ENCODE measurements at regions not wholly inside any gene's neighbourhood (a gene's known extent, or its start where the extent isn't known, plus 50 kb on each side); places are given as distances from the start of the nearest gene placed in this dataset.

DNA sequence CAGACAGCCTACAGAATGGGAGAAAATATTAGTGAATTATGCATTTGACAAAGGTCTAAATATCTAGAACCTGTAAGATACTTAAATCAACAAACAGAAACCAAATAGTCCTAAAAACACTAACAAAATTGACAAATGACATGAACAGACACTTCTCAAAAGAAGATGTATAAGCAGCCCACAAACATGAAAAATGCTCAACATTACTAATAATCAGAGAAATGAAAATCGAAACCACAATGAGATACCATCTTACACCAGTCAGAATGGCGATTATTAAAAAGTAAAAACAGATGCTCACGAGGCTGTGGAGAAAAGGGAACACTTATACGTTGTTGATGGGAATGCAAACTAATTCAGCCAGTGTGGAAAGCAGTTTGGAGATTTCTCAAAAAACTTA, 1186.8 kb downstream of the DTWD2 start:
- H2AFZ ChIP-seq (ENCODE audit: control insufficient read depth, low read depth, low read length), result no peak overlapping the region
- FAIRE-seq, result no peak
- no peaks in the 10 kb centered on the region for H3K27me3 ChIP-seq (replicated peaks in 1 of 2; ENCODE audit: control insufficient read depth in 2 of 2, insufficient read depth in 2 of 2, low read length in 1 of 2)
- H3K27ac ChIP-seq (ENCODE audit: control insufficient read depth, insufficient read depth), result no peak overlapping the region
- BruUV-seq (replicated peaks), result no TSS peak
- no peak overlapping the region for H3K9ac ChIP-seq (ENCODE audit: control insufficient read depth, insufficient read depth, low read length)
- ChIA-PET POLR2A (no interaction called here), SMC1A (ENCODE audit: uncharacterized antibody, unreplicated experiment) (no interaction called here), CTCF (no interaction called here), RAD21 (ENCODE audit: unreplicated experiment) (no interaction called here)
- ATAC-seq, result no peak
- no peaks in the 10 kb centered on the region for H3K79me2 ChIP-seq (ENCODE audit: control insufficient read depth, insufficient read depth, low read length)
- H3K36me3 ChIP-seq (ENCODE audit: control insufficient read depth in 2 of 2, insufficient read depth in 2 of 2, low read length in 1 of 2), result no peaks in the 10 kb centered on the region
- H3K4me1 ChIP-seq (ENCODE audit: control insufficient read depth, insufficient read depth, low read length), result no peaks in the 10 kb centered on the region
- no peaks in the 10 kb centered on the region for H3K9me3 ChIP-seq (replicated peaks; ENCODE audit: control insufficient read depth, insufficient read depth, low read length)
- no peak overlapping the region for H3K4me3 ChIP-seq
- no peak overlapping the region for H3K4me2 ChIP-seq (ENCODE audit: control insufficient read depth, insufficient read depth)
- no peaks in the 10 kb centered on the region for H4K20me1 ChIP-seq (ENCODE audit: control insufficient read depth, insufficient read depth)
- intact Hi-C loops (cut with micrococcal nuclease; ENCODE audit: unreplicated experiment) (no loop called here), in situ Hi-C loops (cut with MboI) (no loop called here)
- no peak for DNase-seq (ENCODE audit: low read depth, low spot score)
- 5% methylated on average over 4 of the region's 4 CpGs for WGBS (ENCODE audit: insufficient coverage, insufficient replicate concordance, low lambda C conversion rate, missing lambda C conversion rate)
- TF ChIP-seq, protein P1, sequence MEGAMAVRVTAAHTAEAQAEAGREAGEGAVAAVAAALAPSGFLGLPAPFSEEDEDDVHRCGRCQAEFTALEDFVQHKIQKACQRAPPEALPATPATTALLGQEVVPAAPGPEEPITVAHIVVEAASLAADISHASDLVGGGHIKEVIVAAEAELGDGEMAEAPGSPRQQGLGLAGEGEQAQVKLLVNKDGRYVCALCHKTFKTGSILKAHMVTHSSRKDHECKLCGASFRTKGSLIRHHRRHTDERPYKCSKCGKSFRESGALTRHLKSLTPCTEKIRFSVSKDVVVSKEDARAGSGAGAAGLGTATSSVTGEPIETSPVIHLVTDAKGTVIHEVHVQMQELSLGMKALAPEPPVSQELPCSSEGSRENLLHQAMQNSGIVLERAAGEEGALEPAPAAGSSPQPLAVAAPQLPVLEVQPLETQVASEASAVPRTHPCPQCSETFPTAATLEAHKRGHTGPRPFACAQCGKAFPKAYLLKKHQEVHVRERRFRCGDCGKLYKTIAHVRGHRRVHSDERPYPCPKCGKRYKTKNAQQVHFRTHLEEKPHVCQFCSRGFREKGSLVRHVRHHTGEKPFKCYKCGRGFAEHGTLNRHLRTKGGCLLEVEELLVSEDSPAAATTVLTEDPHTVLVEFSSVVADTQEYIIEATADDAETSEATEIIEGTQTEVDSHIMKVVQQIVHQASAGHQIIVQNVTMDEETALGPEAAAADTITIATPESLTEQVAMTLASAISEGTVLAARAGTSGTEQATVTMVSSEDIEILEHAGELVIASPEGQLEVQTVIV (IDR thresholded peaks at IDR 0.05; ENCODE audit: borderline replicate concordance, partially characterized antibody), result no peak
- TF ChIP-seq, protein P2, sequence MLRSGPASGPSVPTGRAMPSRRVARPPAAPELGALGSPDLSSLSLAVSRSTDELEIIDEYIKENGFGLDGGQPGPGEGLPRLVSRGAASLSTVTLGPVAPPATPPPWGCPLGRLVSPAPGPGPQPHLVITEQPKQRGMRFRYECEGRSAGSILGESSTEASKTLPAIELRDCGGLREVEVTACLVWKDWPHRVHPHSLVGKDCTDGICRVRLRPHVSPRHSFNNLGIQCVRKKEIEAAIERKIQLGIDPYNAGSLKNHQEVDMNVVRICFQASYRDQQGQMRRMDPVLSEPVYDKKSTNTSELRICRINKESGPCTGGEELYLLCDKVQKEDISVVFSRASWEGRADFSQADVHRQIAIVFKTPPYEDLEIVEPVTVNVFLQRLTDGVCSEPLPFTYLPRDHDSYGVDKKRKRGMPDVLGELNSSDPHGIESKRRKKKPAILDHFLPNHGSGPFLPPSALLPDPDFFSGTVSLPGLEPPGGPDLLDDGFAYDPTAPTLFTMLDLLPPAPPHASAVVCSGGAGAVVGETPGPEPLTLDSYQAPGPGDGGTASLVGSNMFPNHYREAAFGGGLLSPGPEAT (IDR thresholded peaks at IDR 0.05; ENCODE audit: low read depth), result no peak
- TF ChIP-seq, protein P3, sequence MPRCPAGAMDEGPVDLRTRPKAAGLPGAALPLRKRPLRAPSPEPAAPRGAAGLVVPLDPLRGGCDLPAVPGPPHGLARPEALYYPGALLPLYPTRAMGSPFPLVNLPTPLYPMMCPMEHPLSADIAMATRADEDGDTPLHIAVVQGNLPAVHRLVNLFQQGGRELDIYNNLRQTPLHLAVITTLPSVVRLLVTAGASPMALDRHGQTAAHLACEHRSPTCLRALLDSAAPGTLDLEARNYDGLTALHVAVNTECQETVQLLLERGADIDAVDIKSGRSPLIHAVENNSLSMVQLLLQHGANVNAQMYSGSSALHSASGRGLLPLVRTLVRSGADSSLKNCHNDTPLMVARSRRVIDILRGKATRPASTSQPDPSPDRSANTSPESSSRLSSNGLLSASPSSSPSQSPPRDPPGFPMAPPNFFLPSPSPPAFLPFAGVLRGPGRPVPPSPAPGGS (IDR thresholded peaks at IDR 0.05; ENCODE audit: borderline replicate concordance, insufficient read depth, low read depth, low read length, poor library complexity, severe bottlenecking), result no peak
- no peak for TF ChIP-seq RCOR1 (conservative IDR thresholded peaks at IDR 0.05; ENCODE audit: low read depth, low read length)
- TF ChIP-seq ZNF274 (IDR thresholded peaks at IDR 0.05; ENCODE audit: insufficient read depth, insufficient read length), result no peak
- TF ChIP-seq RFX5 (IDR thresholded peaks at IDR 0.05; ENCODE audit: low read depth, low read length), result no peak
- no peak for TF ChIP-seq LARP7 (IDR thresholded peaks at IDR 0.05)
- no peak for TF ChIP-seq NFYB (IDR thresholded peaks at IDR 0.05; ENCODE audit: insufficient read depth, low read depth, low read length)
- no peak for TF ChIP-seq NFXL1 (IDR thresholded peaks at IDR 0.05; ENCODE audit: borderline replicate concordance)
- no peak for TF ChIP-seq CHD2 (IDR thresholded peaks at IDR 0.05; ENCODE audit: borderline replicate concordance, low read depth, low read length)
- no peak for TF ChIP-seq YBX1 (IDR thresholded peaks at IDR 0.05)
- TF ChIP-seq MTA2 (IDR thresholded peaks at IDR 0.05; ENCODE audit: low read depth), result no peak
- no peak for TF ChIP-seq FOS (IDR thresholded peaks at IDR 0.05; ENCODE audit: borderline replicate concordance, extremely low read depth, insufficient read length)
- TF ChIP-seq, protein P4, sequence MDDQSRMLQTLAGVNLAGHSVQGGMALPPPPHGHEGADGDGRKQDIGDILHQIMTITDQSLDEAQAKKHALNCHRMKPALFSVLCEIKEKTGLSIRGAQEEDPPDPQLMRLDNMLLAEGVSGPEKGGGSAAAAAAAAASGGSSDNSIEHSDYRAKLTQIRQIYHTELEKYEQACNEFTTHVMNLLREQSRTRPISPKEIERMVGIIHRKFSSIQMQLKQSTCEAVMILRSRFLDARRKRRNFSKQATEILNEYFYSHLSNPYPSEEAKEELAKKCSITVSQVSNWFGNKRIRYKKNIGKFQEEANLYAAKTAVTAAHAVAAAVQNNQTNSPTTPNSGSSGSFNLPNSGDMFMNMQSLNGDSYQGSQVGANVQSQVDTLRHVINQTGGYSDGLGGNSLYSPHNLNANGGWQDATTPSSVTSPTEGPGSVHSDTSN (IDR thresholded peaks at IDR 0.05; ENCODE audit: insufficient replicate concordance, low read depth, low read length), result no peak
- no peak for TF ChIP-seq MYC (IDR thresholded peaks at IDR 0.05; ENCODE audit: insufficient read depth, insufficient read length, insufficient replicate concordance, low read length, severe bottlenecking)
- no peak for TF ChIP-seq HDAC6 (IDR thresholded peaks at IDR 0.05; ENCODE audit: unreplicated experiment)
- no peak for TF ChIP-seq ZNF24 (IDR thresholded peaks at IDR 0.05)

Measured in GM12878 (cell line).